HG02678 (cell line): ENCODE measurements at regions not wholly inside any gene's neighbourhood (a gene's known extent, or its start where the extent isn't known, plus 50 kb on each side); places are given as distances from the start of the nearest gene placed in this dataset.

Source experiments
- ATAC-seq: cut with Tn5 transposase; IDR thresholded peaks from one replicate; pipeline ENCODE4 v1.9.1; 2021; ENCODE audit warnings: mild to moderate bottlenecking, moderate library complexity; ENCODE audit not compliant: unreplicated experiment

DNA sequence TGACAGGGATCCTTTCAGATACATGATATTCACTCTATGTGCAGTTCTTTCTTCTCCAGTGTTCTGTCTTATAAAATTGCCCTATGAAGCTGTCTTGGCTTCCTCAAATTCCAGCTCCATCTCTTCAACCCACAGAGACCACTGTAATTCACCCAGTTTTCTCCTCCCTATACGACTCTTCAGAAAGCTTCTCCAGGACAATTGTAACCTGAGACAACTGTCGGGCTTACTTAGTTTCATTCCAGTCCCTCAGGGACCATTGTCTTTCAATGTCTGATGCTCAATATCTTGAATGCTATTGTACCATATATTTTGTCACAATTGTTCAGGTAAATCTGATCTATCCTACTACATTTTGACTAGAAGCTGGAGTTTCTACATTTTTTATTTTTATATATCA, 345.3 kb downstream of the RPL10L start:
- ATAC-seq, result no peak

DNA sequence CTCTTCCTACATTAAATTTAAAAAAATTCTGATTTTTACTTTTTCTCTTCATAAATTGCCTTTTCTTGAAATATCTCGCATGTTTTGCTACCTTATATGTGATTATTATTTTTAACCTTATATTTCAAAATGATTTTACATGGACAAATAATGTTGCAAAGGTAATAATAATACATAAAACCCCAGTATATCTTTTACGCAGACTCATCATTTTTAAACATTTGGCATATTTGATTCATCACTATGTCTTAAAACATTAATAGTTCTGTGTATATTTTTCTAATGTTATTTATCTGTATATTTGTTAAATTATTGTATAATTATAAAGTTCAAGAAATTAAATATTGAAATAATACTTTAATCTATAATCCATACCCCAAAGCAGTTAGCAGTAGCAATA, 350.8 kb downstream of the RPL10L start:
- no peak for ATAC-seq

DNA sequence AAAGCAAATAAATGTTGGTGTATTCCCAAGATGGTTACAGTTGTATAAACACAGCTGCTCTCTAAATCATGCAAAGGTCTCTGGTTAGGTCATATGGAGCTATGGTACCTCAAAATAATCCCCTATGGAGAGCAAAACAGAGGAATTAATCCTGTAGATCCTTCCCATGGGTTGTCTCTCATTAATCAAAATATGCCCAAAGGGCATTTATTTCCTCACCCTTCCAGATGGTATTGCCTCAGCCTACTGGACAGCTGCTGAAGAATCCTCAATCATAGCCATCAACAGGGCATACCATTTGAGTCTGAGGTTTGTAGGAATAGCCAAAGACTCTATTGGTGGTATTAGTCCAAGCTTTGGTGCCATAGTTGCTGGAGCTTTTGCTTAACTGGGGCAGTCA, 360.9 kb downstream of the RPL10L start:
- no peak for ATAC-seq

DNA sequence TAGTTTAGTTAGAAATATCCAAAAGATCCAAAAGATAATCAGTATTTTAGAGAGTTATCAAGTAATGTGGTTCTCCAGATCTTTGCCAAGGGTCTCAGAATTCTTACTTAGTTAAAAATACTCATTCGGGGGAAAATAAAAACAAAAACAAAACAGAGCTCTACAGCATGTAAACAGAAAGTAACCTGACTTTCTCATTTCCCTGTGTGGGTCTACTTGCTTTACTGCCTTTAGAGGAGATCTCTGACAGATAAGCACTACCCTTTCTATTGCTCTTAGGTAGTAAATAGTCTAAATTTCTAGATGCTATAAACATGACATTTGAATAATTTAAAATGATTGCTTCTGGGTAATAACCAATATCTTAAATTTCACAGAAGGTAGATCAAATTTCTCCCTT, 371.8 kb downstream of the RPL10L start:
- ATAC-seq, result no peak

DNA sequence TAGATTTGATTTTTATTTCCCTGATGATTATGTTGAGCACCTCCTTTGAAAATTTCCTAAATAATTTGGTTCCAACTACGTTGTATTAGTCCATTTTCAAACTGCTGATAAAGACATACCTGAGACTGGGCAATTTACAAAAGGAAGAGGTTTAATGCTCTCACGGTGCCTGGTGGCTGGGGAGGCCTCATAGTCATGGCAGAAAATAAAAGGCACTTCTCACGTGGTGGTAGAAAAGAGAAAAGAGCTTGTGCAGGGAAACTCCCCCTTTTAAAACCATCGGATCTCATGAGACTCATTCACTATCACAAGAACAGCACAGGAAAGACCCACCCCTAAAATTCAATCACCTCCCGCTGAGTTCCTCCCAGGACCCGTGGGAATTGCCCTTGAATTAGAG, 372.3 kb downstream of the RPL10L start:
- ATAC-seq, result no peak

DNA sequence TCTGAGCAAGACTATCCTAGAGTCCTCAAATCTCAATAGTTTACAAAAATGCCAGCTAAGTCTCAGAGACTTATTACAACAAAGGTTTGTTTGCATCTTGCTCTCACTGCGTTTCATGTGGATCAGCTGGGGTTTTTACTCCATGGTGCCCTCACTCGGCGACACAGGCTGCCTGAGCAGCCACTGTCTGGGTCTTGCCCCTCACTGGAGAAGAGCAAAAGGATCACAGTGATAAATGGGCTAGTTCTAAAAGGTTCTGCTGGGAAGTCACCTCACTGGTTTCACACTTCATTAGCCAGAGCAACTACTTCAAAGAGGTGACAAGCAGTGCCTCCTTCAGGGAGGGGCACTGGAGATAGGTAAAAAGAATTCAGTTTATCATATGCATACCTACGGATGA, 392.0 kb downstream of the RPL10L start:
- no peak for ATAC-seq

DNA sequence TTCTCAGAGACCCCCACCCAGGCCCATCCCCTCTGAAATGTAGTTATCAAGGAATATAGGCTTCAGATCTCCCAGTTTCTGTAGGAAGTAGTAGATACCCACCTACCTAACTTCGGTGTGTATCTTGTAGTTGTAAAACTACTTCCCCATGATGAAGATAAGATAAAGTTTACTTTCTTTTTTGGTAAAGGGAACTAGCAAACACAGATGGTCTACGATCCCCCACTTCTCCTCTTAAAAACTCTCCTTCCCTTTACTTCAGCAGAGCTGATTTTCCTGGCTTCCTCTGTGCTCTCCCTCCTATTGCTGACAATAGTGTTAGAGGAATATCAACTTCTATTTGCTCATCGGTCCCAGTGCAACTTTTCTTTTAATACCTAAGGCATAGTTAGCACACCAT, 395.2 kb downstream of the RPL10L start:
- no peak for ATAC-seq

DNA sequence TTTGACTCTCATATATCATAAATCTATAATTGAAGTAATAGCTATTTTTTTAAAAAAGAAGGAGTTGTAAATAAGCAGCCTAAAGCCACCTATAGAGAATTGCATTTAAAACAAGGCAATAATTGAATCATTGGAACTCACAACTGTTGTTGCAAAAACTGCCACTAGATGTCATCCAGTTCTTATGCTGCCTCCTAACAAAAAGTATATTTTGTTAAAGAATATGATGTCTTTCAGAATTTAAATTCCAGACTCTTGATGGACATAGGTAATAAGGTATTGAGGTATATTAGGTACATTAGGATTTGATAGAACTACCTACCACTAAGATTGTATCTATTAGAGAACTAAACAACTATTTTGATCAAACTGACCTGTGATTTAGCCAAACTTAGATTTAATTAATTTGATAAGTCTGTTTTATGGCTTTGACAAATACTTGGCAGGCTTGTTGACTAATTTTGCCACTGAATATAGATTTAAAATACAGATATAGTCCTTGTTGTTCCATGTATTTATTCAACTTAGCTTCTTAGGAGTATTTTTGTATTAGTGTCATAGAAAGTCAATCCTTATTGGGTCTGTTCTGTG, 401.4 kb downstream of the RPL10L start:
- no peak for ATAC-seq

DNA sequence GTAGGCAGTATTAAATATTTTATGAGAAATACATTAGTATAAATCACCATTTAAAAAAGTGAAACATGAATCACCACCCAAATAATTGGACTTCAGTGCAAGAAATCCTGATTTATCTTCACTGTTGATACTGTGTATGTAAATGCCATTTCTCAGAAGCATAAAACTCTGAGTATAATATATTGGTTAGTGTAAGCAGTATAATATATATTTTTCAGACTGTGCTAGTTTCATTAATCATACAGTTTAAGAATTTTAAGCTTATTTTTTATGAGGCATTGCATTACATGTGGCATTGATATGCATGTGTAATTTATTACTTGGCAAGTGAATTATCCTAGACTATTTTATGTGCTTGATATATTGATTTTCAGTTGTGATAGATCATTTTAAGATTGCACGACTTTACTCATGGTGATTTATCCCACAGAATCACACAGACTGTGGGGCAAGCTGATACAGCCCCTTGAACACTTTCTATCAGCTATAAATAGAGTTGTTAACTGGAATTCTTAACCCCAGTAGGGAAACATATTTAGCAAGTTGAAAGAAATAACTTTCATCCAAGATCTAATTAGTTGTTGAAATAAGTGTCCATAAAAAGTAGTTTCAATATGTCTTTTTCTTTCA, 403.5 kb downstream of the RPL10L start:
- ATAC-seq, result no peak

DNA sequence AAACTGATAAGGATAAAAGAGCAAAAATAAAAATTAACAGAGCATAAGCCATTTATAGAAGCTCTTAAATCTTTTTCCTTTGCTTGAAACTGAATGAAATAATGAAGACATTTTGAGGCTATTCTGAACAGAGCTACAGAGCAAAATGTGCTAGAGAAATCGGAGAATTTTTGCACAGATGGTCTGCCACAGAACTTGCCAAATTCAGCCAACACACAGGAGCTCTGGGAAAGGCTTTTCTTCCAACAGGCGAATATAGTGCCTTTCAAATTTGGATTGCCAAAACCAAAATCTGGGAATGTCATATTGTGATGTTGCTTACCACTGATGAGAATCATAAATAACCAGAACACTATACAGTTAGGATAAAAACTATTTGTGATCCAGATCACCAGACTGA, 406.3 kb downstream of the RPL10L start:
- ATAC-seq, result no peak

DNA sequence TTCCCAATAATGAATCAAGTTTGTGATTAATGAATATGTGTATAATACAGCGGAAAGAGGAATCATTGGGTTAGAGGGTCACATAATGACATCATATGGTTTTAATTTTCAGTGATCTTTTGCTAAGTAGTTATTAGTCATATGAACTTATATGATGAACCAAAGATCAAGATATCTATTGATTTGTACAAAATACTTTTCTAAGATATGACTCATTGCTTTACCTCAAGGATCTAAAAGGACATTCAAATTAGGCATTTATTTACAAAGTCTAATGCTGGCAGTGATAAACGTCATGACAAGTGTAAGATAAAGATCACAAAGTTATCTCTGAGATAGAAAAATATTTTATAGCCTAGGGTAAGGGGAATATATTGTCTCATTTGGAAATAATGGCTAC, 417.8 kb downstream of the RPL10L start:
- ATAC-seq, result no peak

DNA sequence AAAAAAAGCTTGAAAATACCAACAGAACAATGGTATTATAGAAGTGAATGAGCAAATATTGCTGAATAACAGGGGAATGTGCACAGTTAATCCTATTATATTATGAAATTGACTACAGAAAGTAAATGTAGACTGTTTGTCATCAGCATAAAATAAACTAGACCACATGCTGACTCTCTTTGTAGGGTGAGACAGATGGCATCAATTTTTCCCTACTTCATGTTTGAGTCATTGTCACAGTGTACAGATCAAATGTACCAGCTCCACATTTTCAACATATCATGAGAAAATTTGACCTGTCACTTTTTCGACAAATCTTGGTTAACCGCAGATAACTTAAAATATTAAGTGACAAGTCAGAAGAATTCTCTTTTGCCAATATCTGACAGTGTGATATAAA, 421.0 kb downstream of the RPL10L start:
- ATAC-seq, result no peak

DNA sequence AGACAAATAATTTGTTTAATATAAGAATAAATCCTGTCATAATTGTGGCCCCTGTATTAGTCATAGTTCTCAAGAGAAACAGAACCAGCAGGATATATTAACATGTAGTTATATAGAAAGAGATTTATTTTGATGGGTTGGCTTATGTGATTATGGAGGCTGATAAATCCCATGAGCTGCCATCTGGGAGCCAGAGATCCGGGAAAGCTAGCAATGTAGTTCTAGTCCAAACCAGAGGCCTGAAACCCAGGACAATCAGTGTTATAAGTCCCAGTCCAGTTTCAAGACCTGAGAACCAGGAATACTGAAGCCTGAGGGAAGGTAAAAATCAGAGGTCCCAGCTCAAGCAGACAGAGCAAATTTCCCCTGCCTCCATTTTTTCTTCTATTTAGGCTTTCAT, 435.8 kb downstream of the RPL10L start:
- no peak for ATAC-seq

DNA sequence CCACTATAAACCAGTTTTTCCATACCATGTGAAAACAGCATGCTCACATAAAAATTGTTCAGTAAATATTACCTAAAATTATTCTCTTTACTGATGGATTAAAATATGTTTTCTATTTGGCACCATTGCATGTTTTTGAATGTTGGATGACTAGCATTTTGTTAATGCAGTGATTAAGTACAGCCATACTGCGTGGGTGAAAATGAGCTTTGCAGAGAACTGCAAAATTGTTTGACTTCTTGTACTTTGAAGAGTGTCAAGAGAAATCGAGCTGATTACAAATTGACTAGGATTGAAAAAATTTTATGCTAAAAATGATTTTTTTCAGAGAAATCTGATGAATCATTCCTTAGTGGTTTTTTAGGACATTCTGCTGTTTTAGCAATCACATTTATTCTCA, 452.9 kb downstream of the RPL10L start:
- ATAC-seq, result no peak

DNA sequence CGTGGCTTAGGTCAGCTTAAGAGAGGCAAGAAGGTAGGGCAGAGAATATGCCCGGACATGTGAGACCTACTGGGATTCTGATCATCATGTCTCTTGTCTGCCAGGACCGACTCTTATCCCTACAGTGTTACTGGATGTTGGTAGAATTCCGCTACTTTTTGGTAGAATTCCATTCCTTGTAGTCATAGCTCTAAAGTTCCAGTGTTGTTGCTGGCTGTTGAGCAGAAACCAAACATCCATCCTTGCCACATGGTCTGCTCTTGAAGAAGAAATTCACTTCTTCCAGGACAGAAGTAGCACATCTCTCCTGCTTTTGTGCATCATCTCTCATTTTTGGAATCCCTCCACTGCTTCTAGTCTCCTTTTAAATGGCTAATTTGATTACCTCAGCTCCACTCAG, 453.7 kb downstream of the RPL10L start:
- no peak for ATAC-seq
